ENCODE measurements at regions not wholly inside any gene's neighbourhood (a gene's known extent, or its start where the extent isn't known, plus 50 kb on each side); places are given as distances from the start of the nearest gene placed in this dataset.

- DNase-seq (peak in 1 of 5 donors; percentile 14), ATAC-seq (no peak)
- TF ChIP-seq POLR2A (IDR thresholded peaks at IDR 0.05) (no peak), CTCF (IDR thresholded peaks at IDR 0.05) (no peak)
- no peaks in the 10 kb centered on the region for H3K36me3 ChIP-seq
- WGBS, 4 donors, result 86 to 96% (median 90%) methylated on average over 10 of the region's 10 CpGs
- H3K27ac ChIP-seq, result no peak overlapping the region
- no peaks in the 10 kb centered on the region for H3K9me3 ChIP-seq
- H3K4me3 ChIP-seq, result no peak overlapping the region
- intact Hi-C loops (cut with DNase I), result no loop called here
- peaks cover 0 to 22% (median 0%) of the 10 kb centered on the region in 9 donors for H3K27me3 ChIP-seq
- H3K4me1 ChIP-seq, result peaks cover 0 to 27% (median 13%) of the 10 kb centered on the region in 12 donors
Measured at GRCh38 chr15:70440416-70441138, 322.8 kb downstream of the UACA start.

GRCh38 chr15:70439880-70440279, 323.5 kb downstream of the UACA start:
- ATAC-seq, result no peak
- Histone ChIP-seq H3K4me1 (peaks cover 0 to 34% (median 18%) of the 10 kb centered on the region in 12 donors), H3K36me3 (no peaks in the 10 kb centered on the region), H3K4me3 (no peak overlapping the region), H3K9me3 (no peaks in the 10 kb centered on the region), H3K27ac (no peak overlapping the region), H3K27me3 (peaks cover 0 to 16% (median 0%) of the 10 kb centered on the region in 9 donors)
- WGBS, 4 donors, result 96 to 100% (median 99%) methylated on average over 5 of the region's 5 CpGs
- DNase-seq, result no peak
- TF ChIP-seq POLR2A (IDR thresholded peaks at IDR 0.05) (no peak), CTCF (IDR thresholded peaks at IDR 0.05) (no peak)
- intact Hi-C loops (cut with DNase I), result loop anchor here in 2 of 10 donors (10.0 kb wide), 2 partner anchors 155 to 275 kb away; no protein-coding TSS in a partner anchor

- intact Hi-C loops (cut with DNase I), result loop anchor here in 2 of 10 donors (10.0 kb wide), 2 partner anchors 155 to 275 kb away; no protein-coding TSS in a partner anchor
- peak in 1 of 5 donors; percentile 13 for DNase-seq
- peak in 1 of 4 donors; percentile 22 for ATAC-seq
- peaks cover 0 to 37% (median 21%) of the 10 kb centered on the region in 12 donors for H3K4me1 ChIP-seq
- TF ChIP-seq CTCF (IDR thresholded peaks at IDR 0.05), result no peak
- no peak for TF ChIP-seq POLR2A (IDR thresholded peaks at IDR 0.05)
- 56 to 61% (median 57%) methylated on average over 10 of the region's 10 CpGs for WGBS, 4 donors
- H3K27me3 ChIP-seq, result peaks cover 0 to 16% (median 0%) of the 10 kb centered on the region in 9 donors
- H3K9me3 ChIP-seq, result no peaks in the 10 kb centered on the region
- no peak overlapping the region for H3K4me3 ChIP-seq
- H3K27ac ChIP-seq, result no peak overlapping the region
- no peaks in the 10 kb centered on the region for H3K36me3 ChIP-seq
Measured at GRCh38 chr15:70439304-70439877, 324.0 kb downstream of the UACA start.

GRCh38 chr15:70438776-70439175, 324.6 kb downstream of the UACA start:
- WGBS, 4 donors, result 43 to 68% (median 62%) methylated on average over 8 to 11 of the region's 11 CpGs
- ATAC-seq, result peak; percentile 97 to 98 (median 98)
- H3K36me3 ChIP-seq, result no peaks in the 10 kb centered on the region
- intact Hi-C loops (cut with DNase I), result loop anchor here in 2 of 10 donors (10.0 kb wide), 2 partner anchors 154 to 274 kb away; no protein-coding TSS in a partner anchor
- no peak overlapping the region for H3K4me3 ChIP-seq
- H3K4me1 ChIP-seq, result peaks cover 0 to 44% (median 24%) of the 10 kb centered on the region in 12 donors
- TF ChIP-seq POLR2A (IDR thresholded peaks at IDR 0.05), result no peak
- no peak for TF ChIP-seq CTCF (IDR thresholded peaks at IDR 0.05)
- peaks cover 0 to 13% (median 0%) of the 10 kb centered on the region in 9 donors for H3K27me3 ChIP-seq
- peak overlapping the region in 4 of 12 donors; percentile 5 to 67 (median 45) for H3K27ac ChIP-seq
- DNase-seq, result peak; percentile 81 to 93 (median 85)
- no peaks in the 10 kb centered on the region for H3K9me3 ChIP-seq

Measured in heart left ventricle (tissue), 16 donors.